ENCODE measurements at regions not wholly inside any gene's neighbourhood (a gene's known extent, or its start where the extent isn't known, plus 50 kb on each side); places are given as distances from the start of the nearest gene placed in this dataset.

- TF ChIP-seq CTCF (IDR thresholded peaks at IDR 0.05; ENCODE audit: low read depth, low read length): no peak
- H3K4me3 ChIP-seq (ENCODE audit: low read depth, low read length): no peak overlapping the region
- in situ Hi-C loops (cut with HindIII; ENCODE audit: low sequenced_read_pairs): no loop called here
- no peak for DNase-seq (ENCODE audit: low read depth, low spot score)
Measured at GRCh38 chr2:217626926-217627325, 375.9 kb downstream of the TNS1 start.

- no peak overlapping the region for H3K4me3 ChIP-seq (ENCODE audit: low read depth, low read length)
- in situ Hi-C loops (cut with HindIII; ENCODE audit: low sequenced_read_pairs): no loop called here
- peak; percentile 6 for DNase-seq (ENCODE audit: low read depth, low spot score)
- no peak for TF ChIP-seq CTCF (IDR thresholded peaks at IDR 0.05; ENCODE audit: low read depth, low read length)
Measured at GRCh38 chr2:217625557-217626169, 377.1 kb downstream of the TNS1 start.

- in situ Hi-C loops (cut with HindIII; ENCODE audit: low sequenced_read_pairs): no loop called here
- no peak for TF ChIP-seq CTCF (IDR thresholded peaks at IDR 0.05; ENCODE audit: low read depth, low read length)
- H3K4me3 ChIP-seq (ENCODE audit: low read depth, low read length): no peak overlapping the region
- no peak for DNase-seq (ENCODE audit: low read depth, low spot score)
Measured at GRCh38 chr2:217623281-217623912, 379.4 kb downstream of the TNS1 start.

GRCh38 chr2:217622205-217623060, 380.4 kb downstream of the TNS1 start:
- no peak for TF ChIP-seq CTCF (IDR thresholded peaks at IDR 0.05; ENCODE audit: low read depth, low read length)
- in situ Hi-C loops (cut with HindIII; ENCODE audit: low sequenced_read_pairs): no loop called here
- H3K4me3 ChIP-seq (ENCODE audit: low read depth, low read length): no peak overlapping the region
- peak; percentile 76 for DNase-seq (ENCODE audit: low read depth, low spot score)

GRCh38 chr2:217621391-217621801, 381.4 kb downstream of the TNS1 start:
- no peak for TF ChIP-seq CTCF (IDR thresholded peaks at IDR 0.05; ENCODE audit: low read depth, low read length)
- no peak overlapping the region for H3K4me3 ChIP-seq (ENCODE audit: low read depth, low read length)
- DNase-seq (ENCODE audit: low read depth, low spot score): no peak
- in situ Hi-C loops (cut with HindIII; ENCODE audit: low sequenced_read_pairs): no loop called here

- no peak overlapping the region for H3K4me3 ChIP-seq (ENCODE audit: low read depth, low read length)
- in situ Hi-C loops (cut with HindIII; ENCODE audit: low sequenced_read_pairs): no loop called here
- DNase-seq (ENCODE audit: low read depth, low spot score): no peak
- TF ChIP-seq CTCF (IDR thresholded peaks at IDR 0.05; ENCODE audit: low read depth, low read length): no peak
Measured at GRCh38 chr2:217618744-217619143, 384.1 kb downstream of the TNS1 start.

All from astrocyte of the spinal cord (primary cell).